ENCODE measurements at regions not wholly inside any gene's neighbourhood (a gene's known extent, or its start where the extent isn't known, plus 50 kb on each side); places are given as distances from the start of the nearest gene placed in this dataset.
A peak's percentile ranks its signal among the peaks of the same experiment; 100 is the strongest.

DNA sequence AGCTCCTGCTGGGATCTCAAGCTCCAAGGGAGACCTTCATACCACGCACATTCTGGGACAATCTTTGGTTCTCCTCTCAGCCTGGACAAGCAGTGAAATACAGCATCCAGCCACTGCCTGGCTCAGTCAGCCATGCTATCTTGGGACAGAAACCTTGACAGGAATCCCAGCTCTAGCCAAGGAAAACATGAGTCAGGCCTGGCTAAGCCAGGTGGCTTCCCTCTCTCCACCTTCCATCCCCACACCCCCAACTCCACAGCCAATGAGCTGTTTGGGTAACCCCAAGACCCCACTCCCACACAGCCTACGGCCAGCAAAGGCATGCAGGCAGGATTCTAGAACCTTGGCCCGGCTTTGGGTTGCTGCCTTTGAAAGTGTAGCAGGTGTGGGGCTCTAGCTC, 64.9 kb downstream of the MCFD2 start:
- no peak for DNase-seq

- no peak for DNase-seq
These were observed 65.7 kb downstream of the MCFD2 start for GRCh38 chr2:46849721-46850556.

DNA sequence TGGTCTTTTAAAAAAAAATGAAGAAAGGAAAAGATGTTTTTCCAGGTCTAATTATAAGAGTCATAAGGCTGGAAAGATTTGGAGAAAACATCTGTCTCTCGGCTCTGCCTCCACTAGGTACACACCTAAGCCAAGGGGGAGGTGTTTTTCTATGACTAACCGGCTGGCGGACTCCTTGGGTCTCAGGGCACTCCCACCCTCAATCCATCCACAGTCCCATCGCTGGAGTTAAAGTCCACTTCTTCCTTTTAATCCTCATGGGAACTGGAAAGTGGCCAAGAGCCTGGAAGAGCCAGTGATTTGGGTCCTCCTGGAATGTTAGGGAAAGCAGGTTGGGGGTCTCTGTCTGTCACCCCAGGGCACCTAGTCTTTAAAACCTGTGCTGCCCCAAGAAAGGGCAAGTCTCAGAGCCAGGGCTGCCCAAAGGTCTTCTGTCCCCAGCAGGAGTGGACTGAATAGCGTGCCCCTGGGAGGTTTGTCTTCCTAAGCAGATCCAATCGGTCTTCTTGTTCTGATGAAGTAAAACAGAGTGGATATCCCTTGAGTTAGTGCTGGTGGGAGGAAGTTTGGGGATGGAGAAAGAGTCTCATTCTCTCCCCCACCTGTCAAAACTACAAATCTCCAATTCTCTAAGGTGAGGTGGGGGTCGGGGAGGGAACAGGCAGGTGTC, 66.4 kb downstream of the MCFD2 start:
- DNase-seq: no peak

- no peak for DNase-seq
These were observed 67.2 kb downstream of the MCFD2 start for GRCh38 chr2:46848447-46848846.

DNA sequence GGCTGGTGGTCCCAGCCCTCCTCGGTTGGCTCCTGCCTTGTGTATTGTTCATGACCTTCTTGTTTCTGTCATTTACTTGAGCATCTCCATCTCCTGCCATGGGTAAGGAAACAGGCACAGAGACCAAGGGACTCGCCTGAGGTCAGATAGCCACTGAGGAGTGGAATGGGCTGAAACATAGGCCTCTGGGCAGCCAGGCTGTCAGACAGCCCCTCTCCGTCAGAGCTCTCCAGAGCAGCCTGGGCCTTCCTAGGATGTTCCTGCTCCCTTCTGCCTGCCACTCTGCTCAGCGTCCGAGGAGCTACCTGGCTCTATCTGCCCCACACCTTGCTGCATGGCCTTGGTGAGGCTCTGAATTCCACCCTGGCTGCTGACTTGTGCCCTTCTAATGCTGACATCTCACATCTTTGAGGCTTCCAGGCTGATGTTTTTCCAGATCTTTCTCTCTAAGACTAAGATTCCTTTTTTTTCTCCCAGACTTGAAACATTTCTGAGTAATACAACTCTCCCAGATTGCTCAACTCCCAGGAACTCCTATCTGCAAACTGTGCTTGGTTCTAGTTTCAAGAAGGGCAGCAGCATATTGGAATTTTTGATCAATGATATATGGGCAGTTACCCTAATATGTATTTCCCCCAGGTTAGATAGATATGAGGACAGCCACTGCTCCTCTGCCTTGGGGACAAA, 67.7 kb downstream of the MCFD2 start:
- DNase-seq: no peak

- peak; percentile 94 for DNase-seq
These were observed 68.4 kb downstream of the MCFD2 start for GRCh38 chr2:46847185-46847710.

DNA sequence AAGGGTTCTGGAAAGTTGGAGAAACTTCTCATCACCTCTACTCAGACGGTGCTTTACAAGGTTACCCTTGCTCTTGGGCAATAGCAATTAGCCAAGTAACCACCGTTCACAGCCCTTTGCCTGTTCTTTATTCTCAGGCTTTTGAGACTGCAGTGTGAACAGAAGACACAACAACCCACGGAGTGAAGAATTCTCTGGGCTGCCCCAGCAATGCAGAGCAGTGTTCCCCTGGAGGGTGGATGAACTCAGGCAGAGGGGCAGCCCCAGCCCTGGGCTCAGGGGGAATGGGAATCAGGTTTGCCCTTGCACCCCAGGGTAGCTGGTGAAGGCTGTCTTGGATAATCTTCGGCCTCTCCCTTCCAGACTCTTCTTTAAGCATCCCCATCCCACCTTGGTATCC, 69.1 kb downstream of the MCFD2 start:
- DNase-seq: no peak

- no peak for DNase-seq
These were observed 69.8 kb downstream of the MCFD2 start for GRCh38 chr2:46845542-46846486.

DNA sequence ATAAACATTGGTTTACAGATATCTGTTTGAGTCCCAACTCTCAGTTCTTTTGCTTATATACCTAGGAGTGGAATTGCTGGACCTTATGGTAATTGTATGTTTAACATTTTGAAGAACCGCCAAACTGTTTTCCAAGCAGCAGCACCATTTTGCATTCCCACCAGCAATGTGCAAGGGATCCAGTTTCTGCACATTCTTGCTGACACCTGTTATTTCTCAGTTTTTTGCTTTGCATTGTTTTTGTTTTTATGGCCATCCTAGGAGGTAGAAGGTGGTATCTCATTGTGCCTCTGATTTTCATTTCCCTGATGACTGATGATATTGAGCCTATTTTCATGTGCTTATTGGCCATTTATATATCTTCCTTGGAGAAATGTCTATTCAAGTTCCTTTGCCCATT, 71.2 kb downstream of the MCFD2 start:
- no peak for DNase-seq

DNA sequence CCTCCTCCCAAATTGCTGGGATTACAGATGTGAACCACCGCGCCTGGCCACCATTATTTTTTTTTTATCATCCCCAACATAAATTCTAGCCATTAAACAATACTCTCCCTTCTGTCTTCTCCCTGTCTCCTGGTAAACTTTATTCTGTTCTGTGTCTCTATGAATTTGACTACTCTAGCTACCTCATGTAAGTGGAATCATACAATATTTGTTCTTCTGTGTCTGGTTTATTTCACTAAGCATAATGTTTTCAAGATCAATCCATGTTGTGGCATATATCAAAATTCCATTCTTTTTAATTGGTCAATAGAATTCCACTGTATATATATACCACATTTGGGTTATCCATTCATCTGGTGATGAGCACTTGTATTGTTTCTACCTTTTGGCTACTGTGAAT, 71.6 kb downstream of the MCFD2 start:
- no peak for DNase-seq

DNA sequence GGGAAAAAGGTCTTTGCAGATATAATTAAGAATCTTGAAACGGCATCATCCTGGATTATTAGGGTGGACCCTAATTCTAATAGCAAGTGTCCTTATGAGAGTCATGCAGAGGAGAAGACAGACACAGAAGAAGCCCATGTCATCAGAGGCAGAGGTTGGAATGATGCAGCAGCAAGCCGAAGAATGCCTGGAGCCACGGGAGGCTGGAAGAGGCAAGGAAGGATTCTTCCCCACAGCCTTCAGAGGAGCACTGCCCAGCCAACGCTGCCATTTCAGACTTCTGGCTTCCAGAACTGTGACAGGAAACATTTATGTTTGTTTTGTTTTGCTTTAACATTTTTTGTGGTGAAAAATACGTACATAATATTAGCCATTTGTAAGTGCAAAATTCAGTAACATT, 72.3 kb downstream of the MCFD2 start:
- DNase-seq: no peak

DNA sequence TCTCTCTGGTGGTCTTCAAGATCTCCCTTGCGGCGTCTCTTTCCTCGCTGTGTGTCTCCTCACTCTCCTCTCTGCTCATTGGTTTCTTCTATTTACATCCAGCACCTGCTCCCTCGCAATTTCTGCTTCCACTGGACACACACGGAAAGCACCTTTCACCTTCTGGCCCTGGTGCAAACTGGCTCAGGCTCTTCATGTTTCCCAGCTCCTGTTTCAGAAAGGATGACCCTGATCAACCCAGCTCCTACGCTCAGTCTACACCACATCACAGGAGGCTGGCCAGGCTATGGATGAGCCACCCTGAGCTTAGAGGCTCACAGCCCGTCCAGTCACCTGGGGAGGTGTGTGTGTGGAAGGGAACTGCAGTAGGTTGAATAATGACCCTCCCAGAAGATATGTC, 72.7 kb downstream of the MCFD2 start:
- no peak for DNase-seq

DNA sequence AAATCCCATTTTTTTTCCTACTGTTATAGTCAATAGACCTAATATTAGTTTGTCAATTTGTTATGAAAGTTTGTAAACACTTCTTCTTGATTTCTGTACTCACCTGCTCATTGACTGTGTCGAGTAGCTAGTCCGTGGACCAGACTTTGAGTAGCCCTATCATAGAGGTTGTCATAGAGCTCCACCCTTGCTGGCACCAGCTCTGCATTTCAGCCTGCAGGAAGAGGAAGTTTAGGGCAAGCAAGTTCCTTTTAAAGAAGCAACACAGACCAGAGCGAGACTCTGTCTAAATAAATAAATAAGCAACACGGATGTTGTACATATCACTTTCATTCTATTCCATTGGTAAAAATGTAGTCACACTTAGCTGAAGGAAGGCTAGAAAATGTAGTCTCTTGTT, 74.0 kb downstream of the MCFD2 start:
- peak; percentile 35 for DNase-seq

DNA sequence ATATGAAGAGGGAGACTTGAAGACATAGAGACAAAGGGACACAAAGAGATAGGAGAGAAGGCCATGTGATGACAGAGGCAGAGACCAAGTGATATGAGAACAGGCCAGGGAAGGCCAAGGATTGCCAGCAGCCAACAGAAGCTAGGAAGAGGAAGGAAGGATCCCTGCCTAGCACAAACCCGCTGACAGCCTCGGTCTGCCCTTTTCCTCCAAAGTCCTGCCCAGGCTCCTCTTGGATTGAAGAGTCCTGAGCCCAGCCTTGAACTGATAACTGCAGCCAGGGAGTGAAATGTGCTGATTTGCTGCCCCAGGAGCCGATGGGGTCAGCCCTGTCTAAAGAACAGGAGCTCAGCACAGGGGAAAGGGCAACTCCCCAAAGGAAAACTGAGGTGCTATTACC, 76.6 kb downstream of the MCFD2 start:
- no peak for DNase-seq

DNA sequence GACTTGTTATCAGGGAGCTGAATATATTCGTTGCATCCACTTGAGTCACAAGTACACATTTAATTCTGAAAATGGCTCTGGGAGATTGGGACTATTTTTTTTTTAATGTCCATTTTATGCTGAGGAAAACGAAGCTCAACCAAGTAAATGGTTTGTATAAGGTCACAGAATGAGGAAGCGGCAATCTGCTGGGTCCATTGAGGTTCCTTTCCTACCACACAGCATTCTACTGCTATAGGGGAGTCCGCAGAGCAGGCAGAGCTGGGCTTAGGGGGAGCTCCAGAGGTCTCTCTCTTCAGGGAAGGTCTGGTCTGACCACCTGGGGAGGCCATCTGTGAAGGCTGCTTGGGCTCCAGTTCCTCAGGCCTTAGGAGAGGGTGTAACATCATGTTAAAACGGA, 77.9 kb downstream of the MCFD2 start:
- no peak for DNase-seq

- DNase-seq: no peak
These were observed 78.5 kb downstream of the MCFD2 start for GRCh38 chr2:46837112-46837454.

DNA sequence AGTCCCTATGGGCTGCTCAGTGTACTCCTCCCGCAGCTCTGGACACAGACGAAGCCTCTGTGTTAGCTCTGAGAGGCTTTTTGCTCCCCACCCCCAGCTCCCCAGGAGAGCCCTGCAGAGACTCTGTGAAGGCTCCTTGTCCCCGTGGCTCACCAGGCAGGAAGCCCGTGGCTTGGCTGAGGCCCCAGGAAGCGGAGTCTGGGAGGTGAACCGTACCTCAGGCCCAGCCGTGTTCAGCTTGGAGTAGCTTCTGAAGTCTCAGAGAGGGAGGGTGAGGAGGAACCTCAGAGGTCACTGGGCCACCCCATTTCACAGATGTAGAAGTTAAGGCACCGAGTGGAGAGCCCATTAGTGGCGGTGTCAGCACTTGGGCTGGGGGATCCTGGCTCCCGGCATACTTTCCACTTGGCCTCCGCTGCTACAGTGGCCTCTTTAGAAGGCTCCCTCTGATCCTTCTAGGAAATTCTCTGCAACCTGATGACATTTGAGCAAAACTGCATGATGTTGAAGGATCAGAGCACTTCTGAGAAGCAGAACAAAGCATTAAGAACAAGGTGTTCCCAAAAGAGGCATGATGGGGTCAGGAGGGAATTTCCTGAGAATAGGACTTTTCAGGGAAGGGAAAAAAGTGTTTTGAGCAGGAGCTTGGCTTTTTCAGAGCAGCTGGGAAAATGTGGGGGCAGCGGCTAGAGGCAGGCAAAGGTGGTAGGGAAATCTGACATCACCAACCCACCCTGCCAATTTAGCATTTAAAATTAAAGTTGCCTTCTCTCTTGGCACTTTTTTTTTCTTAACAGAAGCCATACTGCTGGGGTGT, 79.1 kb downstream of the MCFD2 start:
- peak; percentile 70 for DNase-seq

DNA sequence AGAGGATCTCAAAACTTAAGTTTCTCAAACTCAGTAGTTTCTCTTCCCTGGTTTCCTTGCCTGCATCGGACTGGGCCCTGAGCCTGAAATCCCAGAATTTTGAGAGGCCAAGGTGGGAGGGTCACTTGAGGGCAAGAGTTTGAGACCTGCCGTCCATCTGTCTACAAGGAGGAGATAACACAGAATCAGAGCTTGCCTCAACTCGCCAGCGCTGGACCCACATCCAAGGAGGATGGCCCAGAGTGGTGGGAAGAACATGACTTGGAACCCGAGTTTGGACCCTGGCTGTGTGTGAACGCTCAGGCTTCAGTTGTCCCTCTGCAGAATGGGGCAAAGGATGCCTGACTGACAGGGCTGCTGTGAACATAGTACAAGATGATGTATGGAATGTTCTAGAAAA, 80.1 kb downstream of the MCFD2 start:
- DNase-seq: no peak

- DNase-seq: no peak
These were observed 83.1 kb downstream of the MCFD2 start for GRCh38 chr2:46832543-46832942.

DNA sequence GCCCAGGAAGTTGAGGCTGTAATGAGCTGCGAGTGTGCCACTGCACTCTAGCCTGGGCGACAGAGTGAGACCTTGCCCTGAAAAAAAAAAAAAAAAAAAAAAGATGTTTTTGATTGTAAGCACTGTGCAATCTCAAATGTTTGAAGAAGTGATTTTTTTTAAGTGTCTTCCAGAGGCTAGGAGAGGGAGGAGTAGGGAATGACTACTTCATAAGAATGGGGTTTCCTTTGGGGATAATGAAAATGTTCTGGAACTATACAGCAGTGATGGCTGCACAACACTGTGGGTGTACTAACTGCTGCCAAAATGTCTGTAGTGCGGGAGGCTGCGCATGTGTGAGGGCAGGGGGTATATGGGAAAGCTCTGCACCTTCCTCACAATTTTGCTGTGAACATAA, 83.7 kb downstream of the MCFD2 start:
- DNase-seq: no peak

GRCh38 chr2:46831051-46831868, 84.3 kb downstream of the MCFD2 start:
- DNase-seq: no peak
